ENCODE measurements at regions not wholly inside any gene's neighbourhood (a gene's known extent, or its start where the extent isn't known, plus 50 kb on each side); places are given as distances from the start of the nearest gene placed in this dataset.
"Not testable (repeated sequence)": the region's sequence is repeated elsewhere in the genome, so short reads cannot be mapped to it uniquely, and the experiment has no call there.

GRCh38 chrX:5674036-5674435 lies 554.6 kb downstream of the NLGN4X start:
- Histone ChIP-seq H3K9me3 (ENCODE audit: low read length) (no peaks in the 10 kb centered on the region), H2AFZ (ENCODE audit: low read depth, low read length) (no peak overlapping the region), H3K4me1 (ENCODE audit: insufficient read depth, low read length) (no peaks in the 10 kb centered on the region), H3K4me3 (ENCODE audit: low read length) (no peak overlapping the region), H3K27me3 (ENCODE audit: insufficient read depth, low read length) (no peaks in the 10 kb centered on the region), H3K36me3 (ENCODE audit: insufficient read depth, low read length) (no peaks in the 10 kb centered on the region)

DNA sequence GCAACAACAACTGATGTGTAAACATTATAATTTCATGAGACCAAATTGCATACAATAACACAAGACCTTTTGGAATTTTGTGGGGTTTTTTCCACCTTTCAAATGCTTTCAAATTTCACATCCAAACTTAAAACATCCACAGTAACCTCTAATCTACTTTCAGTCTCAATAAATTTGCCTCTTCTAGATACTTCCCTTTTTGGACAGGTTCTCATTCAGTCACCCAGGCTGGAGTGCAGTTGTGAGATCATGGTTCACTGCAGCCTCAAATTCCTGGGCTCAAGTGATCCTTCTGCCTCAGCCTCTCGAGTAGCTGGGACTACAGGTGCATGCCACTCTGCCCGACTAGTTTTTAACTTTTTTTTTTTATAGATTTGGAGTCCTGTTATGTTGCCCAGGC lies 556.6 kb downstream of the NLGN4X start:
- no peaks in the 10 kb centered on the region for H3K36me3 ChIP-seq (ENCODE audit: insufficient read depth, low read length)
- H3K9me3 ChIP-seq (ENCODE audit: low read length): no peaks in the 10 kb centered on the region
- no peak overlapping the region for H2AFZ ChIP-seq (ENCODE audit: low read depth, low read length)
- no peaks in the 10 kb centered on the region for H3K27me3 ChIP-seq (ENCODE audit: insufficient read depth, low read length)
- no peak overlapping the region for H3K4me3 ChIP-seq (ENCODE audit: low read length)
- no peaks in the 10 kb centered on the region for H3K4me1 ChIP-seq (ENCODE audit: insufficient read depth, low read length)

DNA sequence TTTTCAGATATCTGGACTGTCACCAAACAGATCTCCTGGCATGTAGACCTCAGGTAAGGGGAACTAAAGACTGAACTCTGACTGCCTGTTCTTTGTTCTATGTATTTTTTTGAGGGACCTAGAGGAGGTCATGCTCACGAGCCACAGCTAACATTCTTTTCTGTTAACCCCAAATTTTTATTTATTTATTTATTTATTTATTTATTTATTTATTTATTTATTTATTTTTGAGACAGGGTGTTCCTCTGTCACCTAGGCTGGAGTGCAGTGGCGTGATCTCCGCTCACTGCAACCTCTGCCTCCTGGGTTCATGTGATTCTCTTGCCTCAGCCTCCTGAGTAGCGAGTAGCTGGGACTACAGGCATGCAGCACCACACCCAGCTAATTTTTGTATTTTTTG lies 562.0 kb downstream of the NLGN4X start:
- not testable (repeated sequence) for H3K36me3 ChIP-seq (ENCODE audit: insufficient read depth, low read length); H2AFZ ChIP-seq (ENCODE audit: low read depth, low read length); H3K4me3 ChIP-seq (ENCODE audit: low read length); H3K27me3 ChIP-seq (ENCODE audit: insufficient read depth, low read length); H3K4me1 ChIP-seq (ENCODE audit: insufficient read depth, low read length); H3K9me3 ChIP-seq (ENCODE audit: low read length)

- Histone ChIP-seq H3K27me3 (ENCODE audit: insufficient read depth, low read length) (no peaks in the 10 kb centered on the region), H3K9me3 (ENCODE audit: low read length) (no peaks in the 10 kb centered on the region), H2AFZ (ENCODE audit: low read depth, low read length) (no peak overlapping the region), H3K4me1 (ENCODE audit: insufficient read depth, low read length) (no peaks in the 10 kb centered on the region), H3K36me3 (ENCODE audit: insufficient read depth, low read length) (no peaks in the 10 kb centered on the region), H3K4me3 (ENCODE audit: low read length) (no peak overlapping the region)
These were observed 572.1 kb downstream of the NLGN4X start for GRCh38 chrX:5656544-5656943.

DNA sequence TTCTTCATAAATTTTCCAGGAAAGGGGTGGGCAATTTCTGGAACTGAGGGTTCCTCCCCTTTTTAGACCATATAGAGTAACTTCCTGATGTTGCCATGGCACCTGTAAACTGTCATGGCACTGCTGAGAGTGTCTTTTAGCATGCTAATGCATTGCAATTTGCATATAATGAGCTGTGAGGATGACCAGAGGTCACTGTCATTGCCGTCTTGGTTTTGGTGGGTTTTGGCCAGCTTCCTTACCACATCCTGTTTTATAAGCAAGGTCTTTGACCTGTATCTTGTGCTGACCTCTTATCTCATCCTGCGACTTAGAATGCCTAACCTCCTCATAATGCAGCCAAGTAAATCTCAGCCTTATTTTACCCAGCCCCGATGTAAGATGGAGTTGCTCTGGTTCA lies 577.8 kb downstream of the NLGN4X start:
- H3K4me3 ChIP-seq (ENCODE audit: low read length): no peak overlapping the region
- no peaks in the 10 kb centered on the region for H3K36me3 ChIP-seq (ENCODE audit: insufficient read depth, low read length)
- peaks cover 7% of the 10 kb centered on the region for H3K4me1 ChIP-seq (ENCODE audit: insufficient read depth, low read length)
- no peaks in the 10 kb centered on the region for H3K9me3 ChIP-seq (ENCODE audit: low read length)
- H3K27me3 ChIP-seq (ENCODE audit: insufficient read depth, low read length): no peaks in the 10 kb centered on the region
- H2AFZ ChIP-seq (ENCODE audit: low read depth, low read length): no peak overlapping the region

DNA sequence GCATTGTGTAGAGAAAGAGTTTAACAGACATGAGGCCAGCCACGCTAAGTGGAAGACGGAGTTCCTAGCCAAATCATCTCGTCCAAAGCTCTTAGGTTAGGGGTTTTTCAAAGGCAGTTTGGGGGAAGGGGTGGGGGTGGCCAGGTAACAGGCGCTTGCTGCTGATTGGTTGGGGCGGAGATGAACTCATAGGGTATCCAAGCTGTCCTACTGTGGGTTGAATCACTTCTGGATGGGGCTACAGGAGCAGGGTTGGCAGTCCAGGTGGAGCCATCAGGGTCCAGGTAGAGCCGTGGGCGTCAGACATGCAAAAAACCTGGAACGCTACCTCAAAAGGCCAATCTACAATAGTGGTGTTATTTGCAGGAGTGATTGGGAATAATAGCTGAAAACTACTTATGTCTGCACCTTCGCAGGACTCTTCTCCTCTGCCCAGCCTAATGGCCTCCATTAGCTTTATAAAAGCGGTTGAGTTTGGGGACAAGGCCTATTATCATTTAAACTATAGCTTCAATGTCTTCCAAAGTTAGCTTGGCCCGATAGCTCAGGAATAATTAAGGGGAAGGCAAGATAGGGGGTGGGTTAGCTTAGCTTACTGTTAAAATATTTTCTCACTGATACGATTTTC lies 579.6 kb downstream of the NLGN4X start:
- Histone ChIP-seq H3K9me3 (ENCODE audit: low read length) (no peaks in the 10 kb centered on the region), H2AFZ (ENCODE audit: low read depth, low read length) (no peak overlapping the region), H3K27me3 (ENCODE audit: insufficient read depth, low read length) (no peaks in the 10 kb centered on the region), H3K4me1 (ENCODE audit: insufficient read depth, low read length) (peaks cover 7% of the 10 kb centered on the region), H3K4me3 (ENCODE audit: low read length) (no peak overlapping the region), H3K36me3 (ENCODE audit: insufficient read depth, low read length) (no peaks in the 10 kb centered on the region)

DNA sequence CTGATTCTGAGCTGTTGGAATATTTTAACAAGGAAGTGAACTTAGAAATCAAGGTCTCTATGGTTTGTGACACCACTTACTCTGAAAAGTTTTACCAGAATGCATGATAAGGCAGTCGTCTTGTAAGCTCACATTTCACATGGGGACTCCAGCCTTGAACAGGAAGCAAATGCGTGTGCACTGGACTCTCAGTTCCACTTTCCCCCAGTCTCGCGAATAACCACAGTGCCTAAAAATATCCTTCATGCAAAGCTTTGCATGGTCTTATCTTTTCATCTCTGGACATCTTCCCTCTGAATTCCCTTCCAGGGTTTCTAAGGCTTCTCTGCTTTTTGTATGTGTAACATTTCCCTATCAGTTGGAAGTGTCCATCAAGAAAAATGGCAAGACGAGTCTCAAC lies 581.8 kb downstream of the NLGN4X start:
- Histone ChIP-seq H3K4me1 (ENCODE audit: insufficient read depth, low read length) (peaks cover 7% of the 10 kb centered on the region), H2AFZ (ENCODE audit: low read depth, low read length) (no peak overlapping the region), H3K27me3 (ENCODE audit: insufficient read depth, low read length) (no peaks in the 10 kb centered on the region), H3K4me3 (ENCODE audit: low read length) (no peak overlapping the region), H3K9me3 (ENCODE audit: low read length) (no peaks in the 10 kb centered on the region), H3K36me3 (ENCODE audit: insufficient read depth, low read length) (no peaks in the 10 kb centered on the region)

DNA sequence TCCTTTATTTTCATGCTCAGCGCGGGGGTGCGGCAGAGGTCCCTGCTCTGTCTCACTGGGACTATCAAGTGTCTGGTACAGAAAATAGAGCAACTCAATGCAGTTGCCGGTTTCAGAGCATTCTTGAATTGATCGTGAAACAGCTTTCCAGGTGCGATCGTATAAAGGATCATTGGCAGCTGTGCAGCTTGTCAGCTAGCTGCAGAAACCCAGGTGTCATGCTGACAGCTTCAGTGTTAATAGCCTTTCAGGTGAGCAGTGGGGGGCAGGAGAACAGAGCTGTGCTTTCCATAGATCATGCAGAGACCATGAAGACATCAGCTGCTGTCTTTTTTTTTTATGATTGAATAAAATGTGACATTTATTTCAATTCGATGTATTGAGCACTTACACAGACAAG lies 583.9 kb downstream of the NLGN4X start:
- Histone ChIP-seq H3K27me3 (ENCODE audit: insufficient read depth, low read length) (no peaks in the 10 kb centered on the region), H3K9me3 (ENCODE audit: low read length) (no peaks in the 10 kb centered on the region), H3K4me1 (ENCODE audit: insufficient read depth, low read length) (no peaks in the 10 kb centered on the region), H2AFZ (ENCODE audit: low read depth, low read length) (no peak overlapping the region), H3K4me3 (ENCODE audit: low read length) (no peak overlapping the region), H3K36me3 (ENCODE audit: insufficient read depth, low read length) (no peaks in the 10 kb centered on the region)

- no peaks in the 10 kb centered on the region for H3K4me1 ChIP-seq (ENCODE audit: insufficient read depth, low read length)
- no peak overlapping the region for H3K4me3 ChIP-seq (ENCODE audit: low read length)
- H3K9me3 ChIP-seq (ENCODE audit: low read length): no peaks in the 10 kb centered on the region
- H3K36me3 ChIP-seq (ENCODE audit: insufficient read depth, low read length): no peaks in the 10 kb centered on the region
- H3K27me3 ChIP-seq (ENCODE audit: insufficient read depth, low read length): no peaks in the 10 kb centered on the region
- H2AFZ ChIP-seq (ENCODE audit: low read depth, low read length): no peak overlapping the region
These were observed 588.6 kb downstream of the NLGN4X start for GRCh38 chrX:5640071-5640470.

DNA sequence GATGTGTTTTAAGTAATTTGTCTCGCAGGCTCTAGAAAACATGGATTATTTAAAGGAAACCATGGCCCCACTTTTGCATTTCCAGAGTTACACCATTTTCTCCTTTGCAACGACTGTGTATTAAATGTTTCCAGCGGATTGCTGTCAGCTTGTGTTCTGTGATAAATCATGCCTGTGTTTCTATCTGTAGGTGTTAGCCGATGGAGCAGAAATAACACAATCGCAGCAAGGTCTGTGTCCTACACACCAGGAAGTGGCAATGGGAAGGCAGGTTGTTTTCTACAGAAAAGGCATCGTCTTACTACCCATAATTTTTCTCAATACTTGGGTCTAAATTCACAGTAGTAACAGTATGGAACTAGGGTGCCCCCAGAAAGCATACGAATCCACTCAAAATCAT lies 590.1 kb downstream of the NLGN4X start:
- Histone ChIP-seq H3K36me3 (ENCODE audit: insufficient read depth, low read length) (no peaks in the 10 kb centered on the region), H3K27me3 (ENCODE audit: insufficient read depth, low read length) (no peaks in the 10 kb centered on the region)

GRCh38 chrX:5632887-5633286 lies 595.8 kb downstream of the NLGN4X start:
- Histone ChIP-seq H3K27me3 (ENCODE audit: insufficient read depth, low read length) (no peaks in the 10 kb centered on the region), H3K4me1 (ENCODE audit: insufficient read depth, low read length) (no peaks in the 10 kb centered on the region), H3K4me3 (ENCODE audit: low read length) (no peak overlapping the region), H2AFZ (ENCODE audit: low read depth, low read length) (no peak overlapping the region), H3K36me3 (ENCODE audit: insufficient read depth, low read length) (no peaks in the 10 kb centered on the region), H3K9me3 (ENCODE audit: low read length) (no peaks in the 10 kb centered on the region)

More for the DNA sequence above, 590.1 kb downstream of the NLGN4X start:
- Histone ChIP-seq H3K4me3 (ENCODE audit: low read length) (no peak overlapping the region), H3K9me3 (ENCODE audit: low read length) (no peaks in the 10 kb centered on the region), H3K4me1 (ENCODE audit: insufficient read depth, low read length) (no peaks in the 10 kb centered on the region), H2AFZ (ENCODE audit: low read depth, low read length) (no peak overlapping the region)

DNA sequence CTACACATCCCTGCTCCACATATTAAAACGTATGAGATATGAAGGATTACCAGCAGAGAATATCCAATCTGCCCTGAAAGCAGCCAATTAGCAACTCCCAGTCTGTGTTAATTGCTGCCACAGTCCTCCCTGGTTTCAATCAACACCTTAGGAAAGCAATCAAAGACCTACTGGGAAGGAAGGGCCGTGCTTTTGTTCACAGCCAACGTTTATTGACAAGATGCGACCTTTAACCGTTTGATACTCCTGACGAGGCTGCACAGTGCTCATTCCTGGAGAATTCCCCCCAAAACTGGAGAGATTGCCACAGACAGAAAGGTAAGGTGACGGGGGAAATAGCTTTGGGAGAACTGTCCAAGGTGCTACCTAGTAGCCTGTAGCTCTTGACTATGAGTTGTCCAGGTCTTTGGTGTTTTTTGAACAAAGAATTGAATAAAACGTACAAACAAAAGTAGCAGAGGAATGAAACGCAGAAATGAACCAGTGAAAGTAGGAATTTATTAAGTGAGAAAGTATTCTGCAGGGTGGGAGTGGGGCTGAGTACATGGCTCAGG lies 596.5 kb downstream of the NLGN4X start:
- H3K4me3 ChIP-seq (ENCODE audit: low read length): no peak overlapping the region
- no peaks in the 10 kb centered on the region for H3K36me3 ChIP-seq (ENCODE audit: insufficient read depth, low read length)
- H2AFZ ChIP-seq (ENCODE audit: low read depth, low read length): no peak overlapping the region
- H3K27me3 ChIP-seq (ENCODE audit: insufficient read depth, low read length): no peaks in the 10 kb centered on the region
- H3K9me3 ChIP-seq (ENCODE audit: low read length): no peaks in the 10 kb centered on the region
- H3K4me1 ChIP-seq (ENCODE audit: insufficient read depth, low read length): no peaks in the 10 kb centered on the region

DNA sequence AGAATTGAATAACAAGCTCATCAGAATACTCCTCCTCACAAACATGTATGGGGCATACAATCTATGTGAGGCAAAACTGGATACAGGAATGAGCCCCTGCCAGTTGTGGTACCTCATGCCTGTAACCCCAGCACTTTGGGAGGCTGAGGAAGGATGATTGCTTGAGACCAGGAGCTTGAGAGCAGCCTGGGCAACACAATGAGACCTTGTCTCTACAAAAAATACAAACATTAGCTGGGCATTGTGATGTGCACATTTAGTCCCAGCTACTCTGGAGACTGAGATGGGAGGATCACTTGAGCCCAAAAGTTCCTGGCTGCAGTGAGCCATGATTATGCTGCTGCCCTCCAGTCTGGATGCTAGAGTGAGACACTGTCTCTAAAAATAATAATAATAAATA lies 611.0 kb downstream of the NLGN4X start:
- Histone ChIP-seq H2AFZ (ENCODE audit: low read depth, low read length) (no peak overlapping the region), H3K9me3 (ENCODE audit: low read length) (no peaks in the 10 kb centered on the region), H3K27me3 (ENCODE audit: insufficient read depth, low read length) (no peaks in the 10 kb centered on the region), H3K4me3 (ENCODE audit: low read length) (no peak overlapping the region), H3K36me3 (ENCODE audit: insufficient read depth, low read length) (no peaks in the 10 kb centered on the region), H3K4me1 (ENCODE audit: insufficient read depth, low read length) (no peaks in the 10 kb centered on the region)

GRCh38 chrX:5595570-5595969 lies 633.1 kb downstream of the NLGN4X start:
- H3K9me3 ChIP-seq (ENCODE audit: low read length): no peaks in the 10 kb centered on the region
- no peaks in the 10 kb centered on the region for H3K36me3 ChIP-seq (ENCODE audit: insufficient read depth, low read length)
- H2AFZ ChIP-seq (ENCODE audit: low read depth, low read length): no peak overlapping the region
- H3K27me3 ChIP-seq (ENCODE audit: insufficient read depth, low read length): peaks cover 4% of the 10 kb centered on the region
- no peaks in the 10 kb centered on the region for H3K4me1 ChIP-seq (ENCODE audit: insufficient read depth, low read length)
- H3K4me3 ChIP-seq (ENCODE audit: low read length): no peak overlapping the region
